OCI-LY1 (cell line): ENCODE measurements at regions not wholly inside any gene's neighbourhood (a gene's known extent, or its start where the extent isn't known, plus 50 kb on each side); places are given as distances from the start of the nearest gene placed in this dataset.

Source experiments
- CTCF ChIP-seq: fragments of 200-600 bp; sonication (generic), shearing (Covaris generic); IDR thresholded peaks from 2 replicates; pipeline ENCODE4 v1.5.1; 2017; ENCODE audit warnings: mild to moderate bottlenecking, antibody characterized with exemption, low read length, moderate library complexity, mixed read lengths
- EZH2 ChIP-seq: fragments of 200-600 bp; sonication (generic), shearing (Covaris generic); IDR thresholded peaks from 2 replicates; pipeline ENCODE4 v1.8.0; 2017; ENCODE audit warnings: borderline replicate concordance, mixed run types, mild to moderate bottlenecking, antibody characterized with exemption, low read length, moderate library complexity, mixed read lengths

- TF ChIP-seq CTCF: no peak
- TF ChIP-seq EZH2: no peak
These were observed 206.2 kb upstream of the CNTN4 start for GRCh38 chr3:1892459-1892858.
